DND-41 (cell line): ENCODE measurements at regions not wholly inside any gene's neighbourhood (a gene's known extent, or its start where the extent isn't known, plus 50 kb on each side); places are given as distances from the start of the nearest gene placed in this dataset.

Experiments used
- ATAC-seq: fragments of 200-7000 bp; cut with Tn5 transposase; 3 replicates; pipeline ENCODE4 v1.9.1; 2021; ENCODE audit warnings: low read depth; ENCODE audit not compliant: insufficient read depth
- DNase-seq: peaks from one replicate; pipeline ENCODE4 v3.0.0-alpha.2; 2020
- H2AFZ ChIP-seq: 2 replicates; pipeline ENCODE4 v1.6.0; 2012; ENCODE audit warnings: low read depth, low read length
- H3K27ac ChIP-seq: 2 replicates; pipeline ENCODE4 v1.5.1; 2012; ENCODE audit warnings: low read length, inconsistent platforms
- H3K27me3 ChIP-seq: fragments of 200-600 bp; sonication (generic); 2 replicates; pipeline ENCODE4 v1.6.0; 2012; ENCODE audit warnings: low read length, mild to moderate bottlenecking, inconsistent platforms; ENCODE audit not compliant: insufficient read depth, poor library complexity
- H3K36me3 ChIP-seq: 2 replicates; pipeline ENCODE4 v1.5.1; 2012; ENCODE audit warnings: low read length, inconsistent platforms; ENCODE audit not compliant: insufficient read depth
- H3K4me1 ChIP-seq: 2 replicates; pipeline ENCODE4 v1.5.1; 2012; ENCODE audit warnings: mild to moderate bottlenecking, low read length; ENCODE audit not compliant: insufficient read depth
- H3K4me2 ChIP-seq: 2 replicates; pipeline ENCODE4 v1.6.0; 2012; ENCODE audit warnings: mild to moderate bottlenecking, moderate library complexity, low read length, inconsistent platforms; ENCODE audit not compliant: insufficient read depth
- H3K4me3 ChIP-seq, 2 experiments: fragments of 200-600 bp in 1 of 2; shearing (Covaris generic) in 1 of 2; 2 replicates each; pipeline ENCODE4 v1.5.1; 2012 to 2016; ENCODE audit warnings: inconsistent platforms in 2 of 2, low read length in 2 of 2, mild to moderate bottlenecking in 2 of 2, low read depth in 1 of 2, moderate library complexity in 1 of 2
- H3K79me2 ChIP-seq: 2 replicates; pipeline ENCODE4 v1.6.0; 2012; ENCODE audit warnings: low read length, inconsistent platforms; ENCODE audit not compliant: insufficient read depth
- H3K9ac ChIP-seq: 2 replicates; pipeline ENCODE4 v1.6.0; 2012; ENCODE audit warnings: low read depth, mild to moderate bottlenecking, inconsistent platforms, low read length, moderate library complexity
- H3K9me3 ChIP-seq: 2 replicates; pipeline ENCODE4 v1.5.1; 2012; ENCODE audit warnings: low read length, moderate library complexity, mild to moderate bottlenecking, inconsistent platforms; ENCODE audit not compliant: insufficient read depth, severe bottlenecking
- H4K20me1 ChIP-seq: 2 replicates; pipeline ENCODE4 v1.6.0; 2012; ENCODE audit warnings: low read length; ENCODE audit not compliant: insufficient read depth
- CTCF ChIP-seq: IDR thresholded peaks from 2 replicates; pipeline ENCODE4 v1.5.1; 2012; ENCODE audit warnings: borderline replicate concordance, low read length, moderate library complexity, mild to moderate bottlenecking; ENCODE audit not compliant: poor library complexity, severe bottlenecking; ENCODE audit errors: extremely low read depth
- EZH2 ChIP-seq: IDR thresholded peaks from 3 replicates; pipeline ENCODE4 v1.6.1; 2012; ENCODE audit warnings: borderline replicate concordance, low read depth, mild to moderate bottlenecking, moderate library complexity, low read length, inconsistent platforms; ENCODE audit not compliant: severe bottlenecking

- no peak overlapping the region for H3K4me2 ChIP-seq
- DNase-seq (no peak), ATAC-seq (no peak)
- H3K27me3 ChIP-seq = no peaks in the 10 kb centered on the region
- H3K79me2 ChIP-seq = no peaks in the 10 kb centered on the region
- no peak overlapping the region for H3K9ac ChIP-seq
- H3K9me3 ChIP-seq = no peaks in the 10 kb centered on the region
- H3K4me3 ChIP-seq = no peak overlapping the region
- H3K27ac ChIP-seq = no peak overlapping the region; the same call in 1 of the 2 replicates
- H3K4me1 ChIP-seq = no peaks in the 10 kb centered on the region
- TF ChIP-seq CTCF (no peak), EZH2 (no peak)
- no peaks in the 10 kb centered on the region for H3K36me3 ChIP-seq
- no peaks in the 10 kb centered on the region for H4K20me1 ChIP-seq
- no peak overlapping the region for H2AFZ ChIP-seq
Measured at GRCh38 chr12:92218394-92219077, 72.9 kb upstream of the BTG1 start.

- Histone ChIP-seq H3K27ac (no peak overlapping the region), H3K9me3 (peaks cover 1% of the 10 kb centered on the region), H3K27me3 (no peaks in the 10 kb centered on the region), H4K20me1 (no peaks in the 10 kb centered on the region), H3K4me2 (no peak overlapping the region), H3K4me1 (no peaks in the 10 kb centered on the region), H3K36me3 (no peaks in the 10 kb centered on the region), H3K4me3 (no peak overlapping the region), H3K9ac (no peak overlapping the region), H2AFZ (no peak overlapping the region), H3K79me2 (no peaks in the 10 kb centered on the region)
- TF ChIP-seq EZH2 (no peak), CTCF (no peak)
- ATAC-seq = no peak
- DNase-seq = no peak
Measured at GRCh38 chr12:92216092-92216491, 70.4 kb upstream of the BTG1 start.

GRCh38 chr12:92215358-92215757 lies 69.7 kb upstream of the BTG1 start:
- ATAC-seq (no peak), DNase-seq (no peak)
- Histone ChIP-seq H3K4me3 (no peak overlapping the region), H3K4me2 (no peak overlapping the region), H3K9me3 (peaks cover 3% of the 10 kb centered on the region), H3K79me2 (no peaks in the 10 kb centered on the region), H3K4me1 (peaks cover 6% of the 10 kb centered on the region), H3K27me3 (no peaks in the 10 kb centered on the region), H3K9ac (no peak overlapping the region), H4K20me1 (no peaks in the 10 kb centered on the region), H3K27ac (no peak overlapping the region), H3K36me3 (no peaks in the 10 kb centered on the region), H2AFZ (no peak overlapping the region)
- TF ChIP-seq EZH2 = no peak
- no peak for TF ChIP-seq CTCF

- no peaks in the 10 kb centered on the region for H3K27me3 ChIP-seq
- no peak for DNase-seq
- ATAC-seq = no peak
- peaks cover 28% of the 10 kb centered on the region for H3K4me1 ChIP-seq
- no peak for TF ChIP-seq EZH2
- no peak for TF ChIP-seq CTCF
- H3K79me2 ChIP-seq = no peaks in the 10 kb centered on the region
- no peak overlapping the region for H3K27ac ChIP-seq
- H3K4me3 ChIP-seq = no peak overlapping the region
- peaks cover 3% of the 10 kb centered on the region for H3K9me3 ChIP-seq
- H3K4me2 ChIP-seq = no peak overlapping the region
- no peak overlapping the region for H3K9ac ChIP-seq
- no peaks in the 10 kb centered on the region for H3K36me3 ChIP-seq
- H4K20me1 ChIP-seq = no peaks in the 10 kb centered on the region
- H2AFZ ChIP-seq = 0 out of 2 replicates have a peak overlapping the region, but pooled peaks have one; percentile 0
Measured at GRCh38 chr12:92213166-92213565, 67.5 kb upstream of the BTG1 start.
